Testis (tissue), 2 donors: ENCODE measurements at regions not wholly inside any gene's neighbourhood (a gene's known extent, or its start where the extent isn't known, plus 50 kb on each side); places are given as distances from the start of the nearest gene placed in this dataset.

Source experiments
- CTCF ChIP-seq, 3 experiments: fragments of 450-650 bp in 2 of 3; fragments of 200-600 bp in 1 of 3; sonication (generic) in 1 of 3; IDR thresholded peaks; one replicate each; pipeline ENCODE4 v1.5.1; 2016 to 2019; ENCODE audit warnings: antibody characterized with exemption in 3 of 3, mild to moderate bottlenecking in 2 of 3, moderate library complexity in 1 of 3
- POLR2A ChIP-seq: fragments of 450-650 bp; IDR thresholded peaks from one replicate; pipeline ENCODE4 v1.6.1; 2017; ENCODE audit warnings: antibody characterized with exemption, mild to moderate bottlenecking, moderate library complexity

DNA sequence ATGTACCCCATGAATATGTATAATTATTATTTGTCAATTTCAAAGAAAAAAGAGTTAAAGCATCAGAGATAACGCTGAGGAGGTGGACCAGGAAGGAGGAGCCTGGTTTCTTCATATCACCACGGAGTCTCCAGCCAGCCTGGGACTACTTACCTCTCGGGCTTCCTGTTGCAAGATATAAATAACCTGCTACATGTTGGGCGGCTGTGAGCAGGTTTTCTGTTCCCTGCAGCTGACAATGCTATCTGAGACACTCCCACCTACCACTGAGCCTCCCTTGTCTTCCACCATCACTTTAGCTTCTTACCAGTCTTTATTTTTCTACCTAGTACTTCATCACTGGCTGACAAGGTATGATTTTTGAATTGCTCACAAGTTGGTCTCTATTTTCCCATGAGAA, 102.7 kb upstream of the CPEB4 start:
- TF ChIP-seq CTCF (IDR thresholded peaks at IDR 0.05): no peak
- TF ChIP-seq POLR2A: no peak
